H1 (cell line): ENCODE measurements at regions not wholly inside any gene's neighbourhood (a gene's known extent, or its start where the extent isn't known, plus 50 kb on each side); places are given as distances from the start of the nearest gene placed in this dataset.

Experiments
- CTCF ChIA-PET: fragments of 300-600 bp; sonication (Branson Sonifier 250); formaldehyde crosslinking; loops from one replicate; lab custom pipeline; 2021; ENCODE audit not compliant: partially characterized antibody; lab: Charles Lee
- POLR2A ChIA-PET: fragments of 300-600 bp; sonication (Branson Sonifier 250); formaldehyde crosslinking; loops from one replicate; lab custom pipeline; 2021; ENCODE audit warnings: inconsistent platforms; ENCODE audit not compliant: partially characterized antibody; lab: Charles Lee
- DNase-seq, 2 experiments: peaks; one replicate each; pipeline versions ENCODE4 v3.0.0 to v3.0.0-alpha.2; 2010 to 2022; ENCODE audit warnings: low spot score in 2 of 2, low read depth in 1 of 2, mixed read lengths in 1 of 2
- FAIRE-seq: peaks from 2 replicates; lab custom pipeline; 2011; peaks lifted over from hg19 to GRCh38; lab: Jason Lieb, UNC
- H2AFZ ChIP-seq: 2 replicates; pipeline ENCODE4 v1.8.1; 2012; ENCODE audit warnings: low read length, inconsistent platforms
- H2AK5ac ChIP-seq: 2 replicates; pipeline ENCODE4 v1.6.1; 2013; ENCODE audit warnings: low read depth, low read length
- H2BK120ac ChIP-seq: replicated peaks from 2 replicates; pipeline ENCODE3; 2013; ENCODE audit warnings: low read depth, low read length, inconsistent platforms
- H2BK12ac ChIP-seq: 2 replicates; pipeline ENCODE4 v1.6.1; 2013; ENCODE audit warnings: low read depth, low read length
- H2BK15ac ChIP-seq: 2 replicates; pipeline ENCODE4 v1.6.1; 2013; ENCODE audit warnings: low read length
- H2BK20ac ChIP-seq: 2 replicates; pipeline ENCODE4 v1.6.1; 2013; ENCODE audit warnings: low read length
- H2BK5ac ChIP-seq: 2 replicates; pipeline ENCODE4 v1.6.1; 2013; ENCODE audit warnings: low read depth, low read length
- H3K14ac ChIP-seq: 2 replicates; pipeline ENCODE4 v1.6.1; 2013; ENCODE audit warnings: inconsistent platforms; ENCODE audit not compliant: insufficient read length
- H3K18ac ChIP-seq: 2 replicates; pipeline ENCODE4 v1.6.1; 2013; ENCODE audit warnings: low read length; ENCODE audit errors: extremely low read depth
- H3K23ac ChIP-seq: 2 replicates; pipeline ENCODE4 v1.6.1; 2013; ENCODE audit warnings: inconsistent platforms; ENCODE audit not compliant: insufficient read length
- H3K23me2 ChIP-seq: 2 replicates; pipeline ENCODE4 v1.6.1; 2013; ENCODE audit warnings: low read depth, low read length
- H3K27ac ChIP-seq: 2 replicates; pipeline ENCODE4 v1.6.1; 2011; ENCODE audit warnings: low read depth, low read length, inconsistent platforms
- H3K27me3 ChIP-seq, 4 experiments: replicated peaks in 1 of 4; 1 replicate in 1 of 4; 2 replicates in 3 of 4; pipeline versions ENCODE4 v1.6.1 to v1.8.1; 2011 to 2013; ENCODE audit warnings: low read length in 3 of 4, mild to moderate bottlenecking in 3 of 4, inconsistent platforms in 2 of 4, mixed read lengths in 2 of 4, moderate library complexity in 1 of 4; ENCODE audit not compliant: control insufficient read depth in 3 of 4, insufficient read depth in 3 of 4; ENCODE audit errors: extremely low read depth in 1 of 4
- H3K36me3 ChIP-seq, 4 experiments: 2 replicates each; pipeline versions ENCODE4 v1.6.1 to v1.8.1; 2011 to 2013; ENCODE audit warnings: mild to moderate bottlenecking in 4 of 4, low read length in 3 of 4, moderate library complexity in 2 of 4, control low read depth in 1 of 4, inconsistent platforms in 1 of 4; ENCODE audit not compliant: insufficient read depth in 4 of 4, control insufficient read depth in 2 of 4
- H3K4ac ChIP-seq: replicated peaks from 2 replicates; pipeline ENCODE3; 2013; ENCODE audit warnings: low read length, low read depth, mixed read lengths, inconsistent platforms; ENCODE audit not compliant: insufficient read length
- H3K4me1 ChIP-seq, 4 experiments: replicated peaks in 1 of 4; 1 replicate in 1 of 4; 2 replicates in 3 of 4; pipeline versions ENCODE4 v1.6.1 to v1.8.1; 2011 to 2013; ENCODE audit warnings: low read length in 3 of 4, inconsistent platforms in 2 of 4, mixed read lengths in 1 of 4; ENCODE audit not compliant: insufficient read depth in 4 of 4, control insufficient read depth in 3 of 4
- H3K4me2 ChIP-seq, 2 experiments: 2 replicates each; pipeline versions ENCODE4 v1.6.1 to v1.8.1; 2011 to 2013; ENCODE audit warnings: low read depth in 2 of 2, low read length in 2 of 2, control low read depth in 1 of 2, inconsistent platforms in 1 of 2, mild to moderate bottlenecking in 1 of 2; ENCODE audit not compliant: insufficient read depth in 1 of 2
- H3K4me3 ChIP-seq, 4 experiments: fragments of 200-600, 300-600 bp in 1 of 4; sonication (generic), shearing (Covaris generic), sonication (Bioruptor Twin) in 1 of 4; 2 replicates each; pipeline versions ENCODE4 v1.5.1 to v1.8.1; 2011 to 2016; ENCODE audit warnings: low read length in 4 of 4, low read depth in 3 of 4, control low read depth in 2 of 4, inconsistent platforms in 2 of 4, mild to moderate bottlenecking in 2 of 4, mixed read lengths in 1 of 4, moderate library complexity in 1 of 4; ENCODE audit not compliant: insufficient read depth in 2 of 4; ENCODE audit errors: extremely low read depth in 1 of 4
- H3K56ac ChIP-seq: replicated peaks from 2 replicates; pipeline ENCODE3; 2013; ENCODE audit warnings: low read depth, mild to moderate bottlenecking, mixed read lengths, low read length, inconsistent platforms; ENCODE audit not compliant: insufficient read length
- H3K79me1 ChIP-seq: 2 replicates; pipeline ENCODE4 v1.6.1; 2013; ENCODE audit warnings: low read depth, low read length, control low read depth
- H3K79me2 ChIP-seq, 2 experiments: 2 replicates each; pipeline versions ENCODE4 v1.6.1 to v1.8.1; 2012 to 2013; ENCODE audit warnings: low read length in 2 of 2, mild to moderate bottlenecking in 2 of 2, inconsistent platforms in 1 of 2; ENCODE audit not compliant: insufficient read depth in 2 of 2, control insufficient read depth in 1 of 2
- H3K9ac ChIP-seq, 4 experiments: replicated peaks in 1 of 4; 1 replicate in 1 of 4; 2 replicates in 3 of 4; pipeline versions ENCODE4 v1.6.1 to v1.8.1; 2011 to 2013; ENCODE audit warnings: low read depth in 3 of 4, low read length in 3 of 4, control low read depth in 2 of 4, mild to moderate bottlenecking in 2 of 4, moderate library complexity in 2 of 4, inconsistent platforms in 1 of 4; ENCODE audit errors: extremely low read depth in 1 of 4
- H3K9me3 ChIP-seq, 2 experiments: 2 replicates each; pipeline versions ENCODE4 v1.6.1 to v1.8.1; 2012 to 2013; ENCODE audit warnings: mild to moderate bottlenecking in 2 of 2, moderate library complexity in 2 of 2, control low read depth in 1 of 2, inconsistent platforms in 1 of 2, low read depth in 1 of 2, low read length in 1 of 2, mixed read lengths in 1 of 2; ENCODE audit not compliant: insufficient read depth in 2 of 2
- H4K20me1 ChIP-seq, 2 experiments: replicated peaks in 1 of 2; 2 replicates each; pipeline versions ENCODE3 to v1.8.1; 2011 to 2013; ENCODE audit warnings: inconsistent platforms in 2 of 2, low read length in 2 of 2, mild to moderate bottlenecking in 1 of 2; ENCODE audit not compliant: insufficient read depth in 2 of 2, control insufficient read depth in 1 of 2
- H4K5ac ChIP-seq: 2 replicates; pipeline ENCODE4 v1.6.1; 2013; ENCODE audit warnings: low read length, low read depth, mixed read lengths, inconsistent platforms; ENCODE audit not compliant: insufficient read length
- H4K8ac ChIP-seq: 2 replicates; pipeline ENCODE4 v1.8.0; 2013; ENCODE audit warnings: mild to moderate bottlenecking, moderate library complexity, low read length, inconsistent platforms; ENCODE audit not compliant: insufficient read depth; ENCODE audit errors: extremely low read depth
- H4K91ac ChIP-seq: replicated peaks from 2 replicates; pipeline ENCODE3; 2013; ENCODE audit warnings: low read length, mixed read lengths, inconsistent platforms; ENCODE audit not compliant: insufficient read length
- BACH1 ChIP-seq: IDR thresholded peaks from 2 replicates; pipeline ENCODE4 v1.6.1; 2012; ENCODE audit warnings: low read length, improper control_type of control experiment
- CREB1 ChIP-seq: IDR thresholded peaks from 2 replicates; pipeline ENCODE4 v1.6.1; 2012; ENCODE audit warnings: inconsistent platforms
- WGBS, 2 experiments: shearing (Covaris generic) in 1 of 2; methylation state at CpG; one replicate each; pipeline versions ENCODE4 v1.1.6 to v1.1.7; 2013 to 2015; ENCODE audit warnings: low lambda C conversion rate in 2 of 2, mixed read lengths in 2 of 2, inconsistent platforms in 1 of 2, low coverage in 1 of 2, missing lambda C conversion rate in 1 of 2; ENCODE audit not compliant: insufficient replicate concordance in 2 of 2, insufficient coverage in 1 of 2, insufficient read length in 1 of 2; ENCODE audit errors: extremely low coverage in 1 of 2, missing lambda C conversion rate in 1 of 2; 5-methylcytosine and 5-hydroxymethylcytosine counted together

- Histone ChIP-seq H2BK120ac (no peak overlapping the region), H3K79me2 (no peaks in the 10 kb centered on the region), H3K36me3 (no peaks in the 10 kb centered on the region), H2BK5ac (no peak overlapping the region), H3K23me2 (no peaks in the 10 kb centered on the region), H3K23ac (no peak overlapping the region), H4K20me1 (no peaks in the 10 kb centered on the region), H4K8ac (no peak overlapping the region), H3K9ac (no peak overlapping the region), H3K27ac (no peak overlapping the region), H3K56ac (no peak overlapping the region), H3K27me3 (no peaks in the 10 kb centered on the region), H2AFZ (no peak overlapping the region), H3K4me1 (no peaks in the 10 kb centered on the region; a peak in 1 of 7 replicates), H4K5ac (no peak overlapping the region), H2BK15ac (no peak overlapping the region), H3K79me1 (no peaks in the 10 kb centered on the region), H3K18ac (no peak overlapping the region), H2BK12ac (no peak overlapping the region), H3K14ac (no peak overlapping the region), H2AK5ac (no peak overlapping the region), H3K4me3 (no peak overlapping the region), H3K4ac (no peak overlapping the region), H3K4me2 (no peak overlapping the region), H2BK20ac (no peak overlapping the region), H4K91ac (no peak overlapping the region), H3K9me3 (no peaks in the 10 kb centered on the region)
- ChIA-PET POLR2A (interaction anchor here (1.2 to 1.3 kb wide), 2 partner anchors 10 to 12 kb away, joined by 3 read pairs; no protein-coding TSS in a partner anchor), CTCF (interaction anchor here (0.6 to 1.2 kb wide), 2 partner anchors 11 to 410 kb away, joined by 3 to 4 read pairs; no protein-coding TSS in a partner anchor)
- peak in 1 of 2 experiments; percentile 27 for DNase-seq
- WGBS, 2 experiments, result 79% methylated on average over 3 of the region's 7 CpGs; no CpG with 5 or more reads in 1 of the 2 experiments
- no peak for FAIRE-seq
- TF ChIP-seq CREB1 (no peak), BACH1 (no peak)
These were observed 83.3 kb upstream of the BHLHE23 start for GRCh38 chr20:63090052-63090451.
